Astrocyte (in vitro differentiated cells and primary cell): ENCODE measurements at regions not wholly inside any gene's neighbourhood (a gene's known extent, or its start where the extent isn't known, plus 50 kb on each side); places are given as distances from the start of the nearest gene placed in this dataset.
A peak's percentile ranks its signal among the peaks of the same experiment; 100 is the strongest.

ENCODE experiments used
- DNase-seq: peaks from one replicate; pipeline ENCODE4 v3.0.0-alpha.2; 2010; ENCODE audit warnings: low read depth
- FAIRE-seq: peaks from 2 replicates; lab custom pipeline; 2011; peaks lifted over from hg19 to GRCh38; lab: Jason Lieb, UNC
- H2AFZ ChIP-seq: 2 replicates; pipeline ENCODE4 v1.6.0; 2012; ENCODE audit warnings: low read depth, low read length, inconsistent platforms
- H3K27ac ChIP-seq: 2 replicates; pipeline ENCODE4 v1.5.1; 2011; ENCODE audit warnings: low read depth, low read length, inconsistent platforms
- H3K27me3 ChIP-seq: 2 replicates; pipeline ENCODE4 v1.6.0; 2011; ENCODE audit warnings: low read length, inconsistent platforms; ENCODE audit not compliant: insufficient read depth
- H3K36me3 ChIP-seq: 2 replicates; pipeline ENCODE4 v1.5.1; 2011; ENCODE audit warnings: low read length, inconsistent platforms; ENCODE audit not compliant: insufficient read depth
- H3K4me1 ChIP-seq: 2 replicates; pipeline ENCODE4 v1.5.1; 2011; ENCODE audit warnings: low read length, inconsistent platforms; ENCODE audit not compliant: insufficient read depth
- H3K4me2 ChIP-seq: 2 replicates; pipeline ENCODE4 v1.6.0; 2012; ENCODE audit warnings: low read length, inconsistent platforms
- H3K4me3 ChIP-seq: 2 replicates; pipeline ENCODE4 v1.5.1; 2011; ENCODE audit warnings: low read depth, mild to moderate bottlenecking, low read length, inconsistent platforms; ENCODE audit not compliant: insufficient read depth
- H3K79me2 ChIP-seq: 2 replicates; pipeline ENCODE4 v1.6.0; 2012; ENCODE audit warnings: mild to moderate bottlenecking, low read length, inconsistent platforms; ENCODE audit not compliant: insufficient read depth
- H3K9ac ChIP-seq: 2 replicates; pipeline ENCODE4 v1.6.0; 2012; ENCODE audit warnings: mild to moderate bottlenecking, low read length, inconsistent platforms
- H3K9me3 ChIP-seq: 2 replicates; pipeline ENCODE4 v1.5.1; 2012; ENCODE audit warnings: low read depth, mild to moderate bottlenecking, low read length, inconsistent platforms; ENCODE audit not compliant: insufficient read depth
- H4K20me1 ChIP-seq: 2 replicates; pipeline ENCODE4 v1.6.0; 2012; ENCODE audit warnings: low read length, inconsistent platforms; ENCODE audit not compliant: insufficient read depth
- H3K27ac Mint-ChIP-seq: one replicate; pipeline ENCODE4 v1.8.0; 2021; ENCODE audit warnings: mild to moderate bottlenecking, mixed read lengths; ENCODE audit not compliant: unreplicated experiment
- H3K27me3 Mint-ChIP-seq: one replicate; pipeline ENCODE4 v1.8.0; 2021; ENCODE audit warnings: low read depth, mixed read lengths; ENCODE audit not compliant: unreplicated experiment
- H3K36me3 Mint-ChIP-seq: one replicate; pipeline ENCODE4 v1.8.0; 2021; ENCODE audit warnings: low read depth, mixed read lengths; ENCODE audit not compliant: unreplicated experiment
- H3K4me1 Mint-ChIP-seq: one replicate; pipeline ENCODE4 v1.8.0; 2021; ENCODE audit warnings: low read depth, mixed read lengths; ENCODE audit not compliant: unreplicated experiment
- H3K4me3 Mint-ChIP-seq: one replicate; pipeline ENCODE4 v1.8.0; 2021; ENCODE audit warnings: mild to moderate bottlenecking, moderate library complexity, mixed read lengths; ENCODE audit not compliant: unreplicated experiment
- H3K9me3 Mint-ChIP-seq: one replicate; pipeline ENCODE4 v1.8.0; 2021; ENCODE audit warnings: mild to moderate bottlenecking, mixed read lengths; ENCODE audit not compliant: unreplicated experiment
- EZH2 ChIP-seq: IDR thresholded peaks from 2 replicates; pipeline ENCODE4 v1.6.1; 2012; ENCODE audit warnings: mild to moderate bottlenecking, low read length, inconsistent platforms; ENCODE audit not compliant: insufficient read depth
- TF ChIP-seq, protein P1 (sequence below): IDR thresholded peaks from 2 replicates; pipeline ENCODE4 v1.5.1; 2011; ENCODE audit warnings: low read depth, mild to moderate bottlenecking, inconsistent platforms, low read length, moderate library complexity; ENCODE audit not compliant: insufficient read depth

- H3K9me3 Mint-ChIP-seq = no peaks in the 10 kb centered on the region
- FAIRE-seq = peak; percentile 26
- no peak for DNase-seq
Observed at GRCh38 chr10:78700816-78701520, 367.8 kb upstream of the ZMIZ1 start.

GRCh38 chr10:78702186-78702585 is 366.6 kb upstream of the ZMIZ1 start:
- H3K27ac Mint-ChIP-seq = no peak overlapping the region
- H3K4me1 Mint-ChIP-seq = peaks cover 12% of the 10 kb centered on the region
- peaks cover 34% of the 10 kb centered on the region for H3K27me3 Mint-ChIP-seq
- Histone ChIP-seq H2AFZ (no peak overlapping the region), H3K79me2 (no peaks in the 10 kb centered on the region), H3K4me2 (no peak overlapping the region), H3K9me3 (no peaks in the 10 kb centered on the region), H3K27ac (no peak overlapping the region), H4K20me1 (no peaks in the 10 kb centered on the region), H3K27me3 (no peaks in the 10 kb centered on the region), H3K9ac (no peak overlapping the region), H3K4me3 (no peak overlapping the region), H3K4me1 (peaks cover 12% of the 10 kb centered on the region), H3K36me3 (no peaks in the 10 kb centered on the region)
- TF ChIP-seq EZH2 = no peak
- TF ChIP-seq, protein P1, sequence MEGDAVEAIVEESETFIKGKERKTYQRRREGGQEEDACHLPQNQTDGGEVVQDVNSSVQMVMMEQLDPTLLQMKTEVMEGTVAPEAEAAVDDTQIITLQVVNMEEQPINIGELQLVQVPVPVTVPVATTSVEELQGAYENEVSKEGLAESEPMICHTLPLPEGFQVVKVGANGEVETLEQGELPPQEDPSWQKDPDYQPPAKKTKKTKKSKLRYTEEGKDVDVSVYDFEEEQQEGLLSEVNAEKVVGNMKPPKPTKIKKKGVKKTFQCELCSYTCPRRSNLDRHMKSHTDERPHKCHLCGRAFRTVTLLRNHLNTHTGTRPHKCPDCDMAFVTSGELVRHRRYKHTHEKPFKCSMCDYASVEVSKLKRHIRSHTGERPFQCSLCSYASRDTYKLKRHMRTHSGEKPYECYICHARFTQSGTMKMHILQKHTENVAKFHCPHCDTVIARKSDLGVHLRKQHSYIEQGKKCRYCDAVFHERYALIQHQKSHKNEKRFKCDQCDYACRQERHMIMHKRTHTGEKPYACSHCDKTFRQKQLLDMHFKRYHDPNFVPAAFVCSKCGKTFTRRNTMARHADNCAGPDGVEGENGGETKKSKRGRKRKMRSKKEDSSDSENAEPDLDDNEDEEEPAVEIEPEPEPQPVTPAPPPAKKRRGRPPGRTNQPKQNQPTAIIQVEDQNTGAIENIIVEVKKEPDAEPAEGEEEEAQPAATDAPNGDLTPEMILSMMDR = no peak
- H3K9me3 Mint-ChIP-seq = no peaks in the 10 kb centered on the region
- H3K36me3 Mint-ChIP-seq = no peaks in the 10 kb centered on the region
- no peak overlapping the region for H3K4me3 Mint-ChIP-seq
- FAIRE-seq (no peak), DNase-seq (no peak)

More at GRCh38 chr10:78700816-78701520, 367.8 kb upstream of the ZMIZ1 start:
- H3K4me3 ChIP-seq = no peak overlapping the region
- no peaks in the 10 kb centered on the region for H3K9me3 ChIP-seq
- peaks cover 6% of the 10 kb centered on the region for H3K4me1 ChIP-seq
- Mint-ChIP-seq H3K36me3 (no peaks in the 10 kb centered on the region), H3K27me3 (peaks cover 38% of the 10 kb centered on the region), H3K4me1 (peaks cover 6% of the 10 kb centered on the region), H3K4me3 (peak overlapping the region; percentile 54), H3K27ac (no peak overlapping the region)
- no peaks in the 10 kb centered on the region for H3K79me2 ChIP-seq
- H3K27ac ChIP-seq = no peak overlapping the region
- TF ChIP-seq, protein P1 = no peak
- TF ChIP-seq EZH2 = no peak
- H3K4me2 ChIP-seq = no peak overlapping the region
- H2AFZ ChIP-seq = no peak overlapping the region
- H4K20me1 ChIP-seq = no peaks in the 10 kb centered on the region
- no peaks in the 10 kb centered on the region for H3K27me3 ChIP-seq
- H3K9ac ChIP-seq = no peak overlapping the region
- no peaks in the 10 kb centered on the region for H3K36me3 ChIP-seq

GRCh38 chr10:78702876-78703275 is 365.9 kb upstream of the ZMIZ1 start:
- no peak overlapping the region for H2AFZ ChIP-seq
- H3K27ac ChIP-seq = no peak overlapping the region
- no peaks in the 10 kb centered on the region for H4K20me1 ChIP-seq
- H3K4me1 Mint-ChIP-seq = peaks cover 12% of the 10 kb centered on the region
- FAIRE-seq (no peak), DNase-seq (no peak)
- H3K9me3 Mint-ChIP-seq = no peaks in the 10 kb centered on the region
- H3K27ac Mint-ChIP-seq = no peak overlapping the region
- no peaks in the 10 kb centered on the region for H3K27me3 ChIP-seq
- H3K9ac ChIP-seq = no peak overlapping the region
- H3K27me3 Mint-ChIP-seq = peaks cover 28% of the 10 kb centered on the region
- no peak overlapping the region for H3K4me3 ChIP-seq
- no peaks in the 10 kb centered on the region for H3K36me3 ChIP-seq
- H3K9me3 ChIP-seq = no peaks in the 10 kb centered on the region
- no peak overlapping the region for H3K4me3 Mint-ChIP-seq
- no peaks in the 10 kb centered on the region for H3K36me3 Mint-ChIP-seq
- TF ChIP-seq, protein P1 = no peak
- no peak for TF ChIP-seq EZH2
- no peak overlapping the region for H3K4me2 ChIP-seq
- H3K79me2 ChIP-seq = no peaks in the 10 kb centered on the region
- H3K4me1 ChIP-seq = peaks cover 12% of the 10 kb centered on the region
